T-helper 17 cell (primary cell): ENCODE measurements at regions not wholly inside any gene's neighbourhood (a gene's known extent, or its start where the extent isn't known, plus 50 kb on each side); places are given as distances from the start of the nearest gene placed in this dataset.
"Not testable (repeated sequence)": the region's sequence is repeated elsewhere in the genome, so short reads cannot be mapped to it uniquely, and the experiment has no call there.

Source experiments
- ATAC-seq: fragments of 150-1000 bp; cut with Tn5 transposase; 2 replicates; pipeline ENCODE4 v1.10.0; 2021; ENCODE audit warnings: mild to moderate bottlenecking, moderate library complexity
- DNase-seq, 3 donors: peaks; one replicate each; pipeline versions ENCODE4 v3.0.0 to v3.0.0-alpha.2; 2020 to 2021
- H3K9me3 ChIP-seq: one replicate; pipeline ENCODE4 v1.7.0; 2013; ENCODE audit warnings: low read length, mild to moderate bottlenecking; ENCODE audit not compliant: control insufficient read depth, poor library complexity, severe bottlenecking
- H3K27ac Mint-ChIP-seq: one replicate; pipeline ENCODE4 v1.8.0; 2022; ENCODE audit warnings: mild to moderate bottlenecking, moderate library complexity, mixed read lengths
- H3K27me3 Mint-ChIP-seq: one replicate; pipeline ENCODE4 v1.8.0; 2022; ENCODE audit warnings: mixed read lengths
- H3K36me3 Mint-ChIP-seq: one replicate; pipeline ENCODE4 v1.8.0; 2022; ENCODE audit warnings: low read depth, mixed read lengths
- H3K4me1 Mint-ChIP-seq: one replicate; pipeline ENCODE4 v1.8.0; 2022; ENCODE audit warnings: mild to moderate bottlenecking, mixed read lengths
- H3K4me3 Mint-ChIP-seq: one replicate; pipeline ENCODE4 v1.8.0; 2022; ENCODE audit warnings: mild to moderate bottlenecking, moderate library complexity, mixed read lengths

DNA sequence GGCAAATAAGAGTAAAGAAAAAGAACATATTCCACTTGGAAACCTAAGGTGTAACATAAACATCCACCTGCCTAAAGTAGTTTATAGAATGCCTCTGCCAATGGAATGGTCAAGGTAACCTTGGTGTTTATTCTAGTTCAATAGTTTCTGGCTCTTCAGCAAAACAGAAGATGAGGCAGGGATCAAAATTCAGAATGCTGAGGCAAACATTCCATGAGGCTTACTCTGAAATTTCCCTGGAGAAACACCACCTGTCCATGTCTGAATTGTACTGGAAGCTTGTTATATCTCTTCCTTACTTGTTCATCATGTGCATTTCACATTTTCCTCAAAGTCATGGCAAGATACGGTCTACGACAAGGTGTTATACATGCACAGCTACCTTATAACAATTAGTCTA, 1862.4 kb upstream of the ACO1 start:
- Mint-ChIP-seq H3K27ac (no peak overlapping the region), H3K4me1 (no peaks in the 10 kb centered on the region), H3K36me3 (no peaks in the 10 kb centered on the region), H3K27me3 (no peaks in the 10 kb centered on the region), H3K4me3 (no peak overlapping the region)
- DNase-seq (no peak), ATAC-seq (no peak)
- H3K9me3 ChIP-seq, result no peaks in the 10 kb centered on the region

DNA sequence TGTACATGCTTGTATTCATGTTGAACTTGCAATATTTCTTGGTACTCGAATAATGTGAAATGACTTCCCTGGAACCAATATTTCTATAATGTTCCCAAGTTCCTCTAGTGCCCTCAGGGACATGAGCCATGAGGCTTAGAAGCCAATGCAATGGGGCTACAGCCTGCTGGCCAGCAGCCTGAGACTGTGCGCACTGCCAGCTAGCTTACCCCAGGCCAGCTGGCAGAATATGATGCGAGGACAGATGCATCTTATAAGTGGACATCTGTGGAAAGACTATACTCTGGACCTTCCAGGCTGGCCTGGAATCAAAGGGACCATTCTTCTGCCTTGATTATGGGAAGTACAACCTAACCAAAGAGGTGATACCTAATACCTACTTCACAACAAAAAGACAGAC, 1862.0 kb upstream of the ACO1 start:
- H3K4me3 Mint-ChIP-seq, result no peak overlapping the region
- ATAC-seq (no peak), DNase-seq (no peak)
- H3K4me1 Mint-ChIP-seq, result no peaks in the 10 kb centered on the region
- no peaks in the 10 kb centered on the region for H3K9me3 ChIP-seq
- no peaks in the 10 kb centered on the region for H3K36me3 Mint-ChIP-seq
- no peak overlapping the region for H3K27ac Mint-ChIP-seq
- no peaks in the 10 kb centered on the region for H3K27me3 Mint-ChIP-seq

GRCh38 chr9:30524311-30524710, 1860.1 kb upstream of the ACO1 start:
- no peaks in the 10 kb centered on the region for H3K27me3 Mint-ChIP-seq
- DNase-seq (no peak), ATAC-seq (no peak)
- H3K27ac Mint-ChIP-seq, result no peak overlapping the region
- no peaks in the 10 kb centered on the region for H3K36me3 Mint-ChIP-seq
- no peaks in the 10 kb centered on the region for H3K4me1 Mint-ChIP-seq
- no peak overlapping the region for H3K4me3 Mint-ChIP-seq
- H3K9me3 ChIP-seq, result no peaks in the 10 kb centered on the region

- no peaks in the 10 kb centered on the region for H3K36me3 Mint-ChIP-seq
- ATAC-seq (no peak), DNase-seq (no peak)
- no peak overlapping the region for H3K4me3 Mint-ChIP-seq
- no peak overlapping the region for H3K27ac Mint-ChIP-seq
- no peaks in the 10 kb centered on the region for H3K9me3 ChIP-seq
- H3K4me1 Mint-ChIP-seq, result no peaks in the 10 kb centered on the region
- no peaks in the 10 kb centered on the region for H3K27me3 Mint-ChIP-seq
Observed at GRCh38 chr9:30534455-30534854, 1850.0 kb upstream of the ACO1 start.

DNA sequence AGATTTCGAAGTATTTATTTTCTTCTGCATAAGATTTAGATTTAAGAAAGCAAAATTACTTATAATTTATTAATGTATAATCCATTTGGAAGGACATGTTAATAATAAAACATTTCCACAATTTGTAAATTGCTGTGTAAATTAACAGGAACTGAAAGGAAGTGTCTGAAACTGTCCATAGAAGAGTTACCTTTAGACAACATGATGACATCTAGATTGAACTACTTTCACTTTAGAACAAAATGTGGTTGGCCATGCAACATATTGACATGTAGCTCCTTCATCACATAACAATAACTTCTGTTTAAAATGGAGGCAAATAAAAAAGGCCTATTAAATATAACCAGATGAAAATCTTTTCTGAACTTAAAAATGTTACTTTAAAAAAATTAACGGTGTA, 1849.5 kb upstream of the ACO1 start:
- H3K9me3 ChIP-seq, result no peaks in the 10 kb centered on the region
- Mint-ChIP-seq H3K4me3 (no peak overlapping the region), H3K27ac (no peak overlapping the region), H3K36me3 (no peaks in the 10 kb centered on the region), H3K27me3 (no peaks in the 10 kb centered on the region), H3K4me1 (no peaks in the 10 kb centered on the region)
- no peak for ATAC-seq
- DNase-seq, result no peak

DNA sequence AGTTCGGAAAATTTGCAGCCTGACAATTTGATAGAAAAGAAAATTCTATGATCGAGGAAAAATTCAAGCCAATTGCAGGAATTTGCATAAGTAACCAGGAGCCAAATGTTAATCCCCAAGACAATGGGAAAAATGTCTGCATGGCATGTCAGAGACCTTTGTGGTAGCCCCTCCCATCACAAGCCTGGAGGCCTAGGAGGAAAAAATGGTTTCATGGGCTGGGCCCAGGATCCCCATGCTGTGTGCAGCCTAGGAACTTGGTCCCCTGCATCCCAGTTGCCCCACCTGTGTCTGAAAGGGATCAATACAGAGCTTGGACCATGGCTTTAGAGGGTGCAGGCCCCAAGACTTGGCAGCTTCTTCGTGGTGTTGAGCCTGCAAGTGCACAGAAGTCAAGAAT, 1847.9 kb upstream of the ACO1 start:
- H3K27ac Mint-ChIP-seq, result no peak overlapping the region
- no peaks in the 10 kb centered on the region for H3K27me3 Mint-ChIP-seq
- no peaks in the 10 kb centered on the region for H3K9me3 ChIP-seq
- no peak for DNase-seq
- H3K36me3 Mint-ChIP-seq, result no peaks in the 10 kb centered on the region
- no peak for ATAC-seq
- no peaks in the 10 kb centered on the region for H3K4me1 Mint-ChIP-seq
- no peak overlapping the region for H3K4me3 Mint-ChIP-seq

GRCh38 chr9:30539696-30540095, 1844.7 kb upstream of the ACO1 start:
- H3K36me3 Mint-ChIP-seq, H3K9me3 ChIP-seq, ATAC-seq, H3K4me3 Mint-ChIP-seq, H3K27me3 Mint-ChIP-seq, H3K27ac Mint-ChIP-seq, DNase-seq, H3K4me1 Mint-ChIP-seq: not testable (repeated sequence)

DNA sequence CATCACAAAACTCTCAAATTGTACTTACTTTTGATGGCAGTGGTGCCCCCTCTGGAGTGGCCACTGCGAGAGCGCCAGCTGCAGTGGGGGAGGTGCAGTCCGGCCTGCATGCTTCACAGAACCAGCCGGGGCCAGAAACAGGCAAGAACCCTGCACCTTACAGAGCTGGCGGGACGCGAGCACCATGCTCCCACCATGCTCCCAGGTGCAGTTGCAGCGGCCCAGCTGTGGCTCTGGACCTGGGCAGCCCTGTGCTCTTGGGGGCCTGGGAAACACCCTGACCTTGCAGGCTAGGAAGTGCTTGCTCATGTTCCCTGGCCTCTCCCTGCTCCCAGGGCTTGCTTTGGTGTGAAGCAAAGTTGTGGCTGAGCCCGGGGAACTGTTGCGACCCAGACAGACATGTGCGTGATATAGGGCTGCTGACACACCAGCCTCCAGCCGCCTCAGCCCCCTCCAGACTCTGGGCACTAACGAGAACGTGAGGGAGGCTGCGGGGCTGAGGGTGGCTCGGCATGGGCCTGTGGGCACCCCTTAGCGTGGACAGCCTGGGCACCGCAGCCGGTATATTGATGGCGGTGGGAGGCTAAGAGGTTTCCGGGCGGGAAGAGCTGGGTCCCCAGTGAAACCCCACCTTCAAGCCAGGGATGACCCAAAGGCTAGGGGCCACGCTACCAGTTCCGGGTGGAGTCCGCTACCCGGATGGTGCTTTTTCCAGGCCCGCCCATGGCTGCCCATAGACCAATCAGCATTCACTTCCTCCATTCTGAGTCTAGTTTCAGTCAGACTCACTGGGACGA, 1809.9 kb upstream of the ACO1 start:
- H3K27ac Mint-ChIP-seq, result no peak overlapping the region

GRCh38 chr9:30575218-30575617, 1809.2 kb upstream of the ACO1 start:
- Mint-ChIP-seq H3K4me3 (no peak overlapping the region), H3K4me1 (no peaks in the 10 kb centered on the region), H3K36me3 (no peaks in the 10 kb centered on the region), H3K27ac (no peak overlapping the region), H3K27me3 (no peaks in the 10 kb centered on the region)
- no peak for DNase-seq
- no peaks in the 10 kb centered on the region for H3K9me3 ChIP-seq
- ATAC-seq, result no peak

More for the DNA sequence above, 1809.9 kb upstream of the ACO1 start:
- no peaks in the 10 kb centered on the region for H3K4me1 Mint-ChIP-seq
- H3K4me3 Mint-ChIP-seq, result no peak overlapping the region
- no peaks in the 10 kb centered on the region for H3K9me3 ChIP-seq
- H3K36me3 Mint-ChIP-seq, result no peaks in the 10 kb centered on the region
- DNase-seq, result no peak
- ATAC-seq, result no peak
- H3K27me3 Mint-ChIP-seq, result no peaks in the 10 kb centered on the region

- no peaks in the 10 kb centered on the region for H3K4me1 Mint-ChIP-seq
- DNase-seq (no peak), ATAC-seq (no peak)
- H3K4me3 Mint-ChIP-seq, result no peak overlapping the region
- no peaks in the 10 kb centered on the region for H3K36me3 Mint-ChIP-seq
- no peak overlapping the region for H3K27ac Mint-ChIP-seq
- no peaks in the 10 kb centered on the region for H3K27me3 Mint-ChIP-seq
- no peaks in the 10 kb centered on the region for H3K9me3 ChIP-seq
Observed at GRCh38 chr9:30575691-30576090, 1808.8 kb upstream of the ACO1 start.

GRCh38 chr9:30579810-30580209, 1804.6 kb upstream of the ACO1 start:
- Mint-ChIP-seq H3K4me1 (no peaks in the 10 kb centered on the region), H3K27ac (no peak overlapping the region), H3K4me3 (no peak overlapping the region), H3K27me3 (no peaks in the 10 kb centered on the region), H3K36me3 (peaks cover 2% of the 10 kb centered on the region)
- no peak for DNase-seq
- no peaks in the 10 kb centered on the region for H3K9me3 ChIP-seq
- ATAC-seq, result no peak

DNA sequence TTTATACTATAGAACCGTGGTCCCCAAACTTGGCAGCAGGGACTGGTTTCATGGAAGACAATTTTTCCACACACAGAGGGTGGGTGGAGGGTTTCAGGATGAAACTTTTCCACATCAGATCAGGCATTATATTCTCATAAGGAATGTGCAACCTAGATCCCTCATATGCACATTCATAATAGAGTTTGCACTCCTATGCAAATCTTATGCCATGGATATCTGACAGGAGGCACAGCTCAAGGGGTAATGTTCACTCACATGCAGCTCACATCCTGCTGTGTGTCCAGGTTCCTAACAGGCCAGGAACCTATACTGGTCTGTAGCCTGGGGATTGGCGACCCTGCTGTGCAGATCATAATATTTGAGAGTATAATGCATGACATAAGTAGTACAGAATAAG, 1802.2 kb upstream of the ACO1 start:
- H3K4me1 Mint-ChIP-seq, result no peaks in the 10 kb centered on the region
- DNase-seq (no peak), ATAC-seq (no peak)
- H3K27me3 Mint-ChIP-seq, result no peaks in the 10 kb centered on the region
- H3K36me3 Mint-ChIP-seq, result peaks cover 2% of the 10 kb centered on the region
- H3K27ac Mint-ChIP-seq, result no peak overlapping the region
- no peak overlapping the region for H3K4me3 Mint-ChIP-seq
- H3K9me3 ChIP-seq, result no peaks in the 10 kb centered on the region

DNA sequence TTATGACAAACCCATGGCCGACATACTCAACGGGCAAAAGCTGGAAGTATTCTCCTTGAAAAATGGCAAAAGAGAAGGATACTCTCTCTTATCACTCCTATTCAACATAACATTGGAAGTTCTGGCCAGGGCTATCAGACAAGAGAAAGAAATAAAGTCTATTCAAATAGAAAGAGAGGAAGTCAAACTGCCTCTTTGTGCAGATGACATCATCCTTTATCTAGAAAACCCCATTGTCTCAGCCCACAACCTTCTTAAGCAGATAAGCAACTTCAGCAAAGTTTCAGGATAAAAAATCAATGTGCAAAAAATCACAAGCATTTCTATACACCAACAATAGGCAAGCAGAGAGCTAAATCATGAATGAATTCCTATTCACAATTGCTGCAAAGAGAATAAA, 1799.9 kb upstream of the ACO1 start:
- ATAC-seq, result no peak
- H3K4me1 Mint-ChIP-seq, result no peaks in the 10 kb centered on the region

DNA sequence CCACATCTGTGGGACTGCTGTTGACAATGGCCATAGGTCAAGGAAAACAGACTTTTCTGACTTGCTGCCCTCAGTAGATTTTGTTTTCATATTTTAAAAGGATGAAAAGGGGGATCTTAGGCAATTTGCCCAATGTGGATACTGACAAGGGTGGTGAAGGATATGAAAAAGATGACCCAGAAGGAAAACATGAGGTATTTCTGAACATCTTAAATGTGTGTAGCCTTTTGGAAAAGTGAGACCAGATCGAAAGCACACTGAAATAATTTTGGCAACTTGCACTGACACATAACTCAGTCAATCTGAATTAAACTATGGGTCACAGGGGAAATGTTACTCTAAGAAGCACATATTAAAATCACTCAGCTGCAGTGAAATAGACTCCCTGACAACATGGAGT, 1793.0 kb upstream of the ACO1 start:
- H3K4me1 Mint-ChIP-seq, result no peaks in the 10 kb centered on the region
- no peaks in the 10 kb centered on the region for H3K36me3 Mint-ChIP-seq
- ATAC-seq, result no peak
- no peak for DNase-seq
- H3K27me3 Mint-ChIP-seq, result no peaks in the 10 kb centered on the region
- no peak overlapping the region for H3K27ac Mint-ChIP-seq
- no peak overlapping the region for H3K4me3 Mint-ChIP-seq
- H3K9me3 ChIP-seq, result no peaks in the 10 kb centered on the region

More for the DNA sequence above, 1799.9 kb upstream of the ACO1 start:
- peaks cover 2% of the 10 kb centered on the region for H3K36me3 Mint-ChIP-seq
- H3K9me3 ChIP-seq, result no peaks in the 10 kb centered on the region
- no peak overlapping the region for H3K4me3 Mint-ChIP-seq
- no peak overlapping the region for H3K27ac Mint-ChIP-seq
- no peak for DNase-seq
- H3K27me3 Mint-ChIP-seq, result no peaks in the 10 kb centered on the region
